ENCODE measurements at regions not wholly inside any gene's neighbourhood (a gene's known extent, or its start where the extent isn't known, plus 50 kb on each side); places are given as distances from the start of the nearest gene placed in this dataset.

DNA sequence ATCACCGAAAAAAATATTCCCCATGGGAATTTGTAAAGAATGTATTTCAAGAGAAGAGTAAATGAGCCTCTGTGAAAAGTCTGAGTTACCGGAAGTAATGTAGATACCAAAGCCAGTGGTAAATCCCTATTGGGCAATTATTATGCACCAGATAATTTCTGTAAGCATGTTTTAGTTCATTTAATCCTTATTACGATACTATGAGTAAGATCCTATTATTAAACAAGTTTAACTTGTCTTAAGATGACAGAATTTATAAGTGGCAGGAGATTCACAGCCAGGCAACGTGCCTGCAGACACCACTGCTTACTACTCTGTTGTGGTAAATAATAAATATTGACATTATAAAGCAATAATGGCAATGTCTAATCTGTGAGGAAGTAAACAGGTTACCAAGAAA lies 280.8 kb upstream of the RGPD4 start:
- DNase-seq, result no peak
- no peak for TF ChIP-seq POLR2A (IDR thresholded peaks at IDR 0.05; ENCODE audit: low read length)
- TF ChIP-seq GATA1 (IDR thresholded peaks at IDR 0.05; ENCODE audit: low read depth, low read length), result no peak

DNA sequence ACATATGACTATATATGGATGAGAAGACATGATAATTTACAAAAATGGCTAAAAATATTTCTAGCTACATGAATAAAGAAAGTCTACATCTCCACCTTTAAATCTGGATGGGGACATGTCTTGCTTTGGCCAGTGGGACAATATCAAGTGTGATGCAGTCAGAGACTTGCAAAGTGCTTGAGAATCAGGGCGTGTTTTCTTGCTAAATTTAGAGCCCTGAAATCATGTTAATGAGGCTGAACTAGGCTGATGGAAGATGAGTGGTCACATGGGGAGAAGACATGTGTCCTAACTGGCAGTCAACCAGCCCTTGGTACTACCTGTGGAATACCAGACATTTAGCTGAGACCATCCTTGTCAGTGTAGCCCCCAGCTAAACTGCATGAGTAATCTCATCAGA lies 278.5 kb upstream of the RGPD4 start:
- no peak for DNase-seq
- no peak for TF ChIP-seq GATA1 (IDR thresholded peaks at IDR 0.05; ENCODE audit: low read depth, low read length)
- TF ChIP-seq POLR2A (IDR thresholded peaks at IDR 0.05; ENCODE audit: low read length), result no peak

DNA sequence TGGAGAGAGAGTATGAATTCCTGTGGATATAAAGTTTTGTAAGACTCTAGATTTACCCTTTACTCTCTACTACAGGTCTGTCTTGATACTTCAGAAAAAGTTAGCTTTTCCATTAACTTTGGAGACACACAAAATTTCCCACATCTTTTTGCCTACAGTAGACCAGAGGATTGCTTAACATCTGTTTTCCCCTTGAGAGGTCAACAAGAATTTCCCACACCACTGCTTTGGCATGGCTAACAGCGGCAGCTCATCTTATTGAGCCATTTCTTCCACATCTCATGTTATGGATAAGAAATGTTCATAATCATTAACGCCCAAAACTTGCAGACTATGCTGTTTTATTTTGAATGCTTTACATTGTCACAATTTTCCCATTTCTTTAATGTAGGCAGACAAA lies 273.6 kb upstream of the RGPD4 start:
- TF ChIP-seq POLR2A (IDR thresholded peaks at IDR 0.05; ENCODE audit: low read length) (no peak), GATA1 (IDR thresholded peaks at IDR 0.05; ENCODE audit: low read depth, low read length) (no peak)
- no peak for DNase-seq

DNA sequence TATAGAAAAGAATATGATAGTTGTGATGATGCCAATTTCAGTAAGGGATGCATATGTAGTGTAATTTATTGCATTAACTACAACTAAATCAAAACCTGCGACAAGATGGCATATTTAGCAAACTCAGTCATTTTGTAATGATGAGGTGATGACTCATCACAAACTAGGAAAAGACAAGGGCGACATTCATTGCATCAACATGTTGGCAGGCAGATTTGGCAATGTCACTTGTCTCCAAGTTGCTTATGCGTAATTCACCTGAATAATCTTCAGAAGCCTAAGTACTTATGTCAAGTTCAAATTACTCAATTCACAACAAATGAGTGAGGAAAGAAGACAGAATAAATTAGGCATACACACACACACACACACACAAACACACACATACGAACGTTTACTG lies 273.2 kb upstream of the RGPD4 start:
- no peak for TF ChIP-seq POLR2A (IDR thresholded peaks at IDR 0.05; ENCODE audit: low read length)
- no peak for TF ChIP-seq GATA1 (IDR thresholded peaks at IDR 0.05; ENCODE audit: low read depth, low read length)
- DNase-seq, result no peak

DNA sequence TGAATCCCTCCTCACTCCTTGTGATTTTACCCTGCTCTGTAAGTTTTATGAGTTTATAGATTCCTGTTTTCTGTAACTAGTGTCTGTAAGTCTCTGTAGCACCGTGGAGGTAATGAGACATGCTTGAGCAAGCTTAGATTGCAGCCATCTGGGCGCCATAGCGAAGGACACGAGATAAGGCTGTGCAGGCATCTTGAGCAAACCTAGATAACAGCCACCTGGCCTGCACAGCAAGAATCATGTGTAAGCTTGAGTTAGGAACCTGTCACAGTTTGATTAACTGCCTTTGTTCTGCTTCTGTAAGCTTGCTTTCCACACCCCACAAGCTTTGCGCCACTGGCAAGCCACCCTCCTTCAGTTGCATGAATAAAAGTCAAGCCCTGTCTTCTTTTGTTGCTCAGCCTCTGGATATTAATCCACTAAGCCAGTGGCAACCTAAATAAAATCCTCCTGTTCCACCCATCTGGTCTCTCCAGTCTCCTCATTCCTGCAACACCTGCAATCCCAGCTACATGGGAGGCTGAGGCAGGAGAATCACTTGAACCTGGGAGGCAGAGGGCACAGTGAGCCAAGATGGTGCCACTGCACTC lies 270.6 kb upstream of the RGPD4 start:
- no peak for DNase-seq
- TF ChIP-seq GATA1 (IDR thresholded peaks at IDR 0.05; ENCODE audit: low read depth, low read length), result no peak
- TF ChIP-seq POLR2A (IDR thresholded peaks at IDR 0.05; ENCODE audit: low read length), result no peak

DNA sequence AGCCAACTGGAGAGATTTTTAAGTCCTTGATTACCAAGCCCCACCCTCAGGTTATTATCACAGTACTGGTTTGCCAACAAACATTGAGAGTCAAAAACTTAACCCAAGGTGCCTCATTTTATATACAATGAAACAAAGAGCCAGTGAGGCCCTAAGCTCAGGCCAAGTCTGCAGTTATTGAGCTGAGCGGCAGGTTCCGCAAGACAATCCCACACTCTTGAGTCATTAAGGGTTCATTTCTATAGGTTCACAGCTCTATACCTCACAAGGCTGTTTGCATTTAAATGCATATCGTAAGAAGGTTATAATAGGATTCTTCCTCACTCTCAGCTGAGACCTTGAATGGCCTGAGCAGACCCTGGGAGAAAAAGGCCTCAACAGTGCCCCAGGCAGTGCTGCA lies 268.4 kb upstream of the RGPD4 start:
- TF ChIP-seq POLR2A (IDR thresholded peaks at IDR 0.05; ENCODE audit: low read length), result no peak
- no peak for TF ChIP-seq GATA1 (IDR thresholded peaks at IDR 0.05; ENCODE audit: low read depth, low read length)
- DNase-seq, result no peak

DNA sequence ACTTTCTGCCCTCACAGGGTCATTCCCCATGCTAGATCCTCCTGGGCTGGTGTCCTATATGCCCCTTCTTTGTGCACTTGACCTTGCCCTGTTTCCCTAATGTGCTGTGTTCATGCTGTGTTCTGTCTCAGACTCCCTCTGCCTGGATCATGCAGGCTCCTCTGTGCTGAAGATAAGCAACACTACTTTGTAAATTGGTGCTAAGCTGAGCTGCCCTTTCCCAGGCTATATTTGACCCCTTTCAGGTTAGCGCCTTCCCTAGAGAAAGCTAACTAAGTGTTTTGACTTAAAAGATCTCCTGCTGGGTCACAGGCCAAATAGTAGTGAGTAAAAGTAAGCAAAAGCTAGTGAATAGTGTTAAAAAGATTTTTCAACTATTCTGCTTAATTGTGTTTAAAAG lies 257.2 kb upstream of the RGPD4 start:
- no peak for TF ChIP-seq GATA1 (IDR thresholded peaks at IDR 0.05; ENCODE audit: low read depth, low read length)
- TF ChIP-seq POLR2A (IDR thresholded peaks at IDR 0.05; ENCODE audit: low read length), result no peak

DNA sequence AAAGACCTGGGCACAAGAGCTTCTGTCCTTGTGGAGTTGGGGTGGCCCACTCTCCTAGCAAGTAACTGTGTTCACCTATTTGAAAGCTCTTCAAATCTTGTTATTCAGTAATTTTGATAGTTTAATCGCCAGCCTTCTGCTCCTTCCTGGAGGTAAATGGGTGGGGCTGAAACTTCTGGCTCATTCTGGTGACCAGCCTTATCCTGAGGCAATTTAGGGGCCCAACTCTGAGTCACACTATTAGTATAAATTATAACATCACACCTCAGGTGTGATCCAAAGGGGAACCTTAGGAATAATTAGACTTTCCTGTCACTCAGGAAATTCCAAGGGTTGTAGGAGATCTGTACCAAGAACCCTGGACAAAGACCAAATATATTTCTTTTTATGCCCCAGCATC lies 255.8 kb upstream of the RGPD4 start:
- DNase-seq, result no peak

More for the DNA sequence above, 257.2 kb upstream of the RGPD4 start:
- DNase-seq, result no peak

DNA sequence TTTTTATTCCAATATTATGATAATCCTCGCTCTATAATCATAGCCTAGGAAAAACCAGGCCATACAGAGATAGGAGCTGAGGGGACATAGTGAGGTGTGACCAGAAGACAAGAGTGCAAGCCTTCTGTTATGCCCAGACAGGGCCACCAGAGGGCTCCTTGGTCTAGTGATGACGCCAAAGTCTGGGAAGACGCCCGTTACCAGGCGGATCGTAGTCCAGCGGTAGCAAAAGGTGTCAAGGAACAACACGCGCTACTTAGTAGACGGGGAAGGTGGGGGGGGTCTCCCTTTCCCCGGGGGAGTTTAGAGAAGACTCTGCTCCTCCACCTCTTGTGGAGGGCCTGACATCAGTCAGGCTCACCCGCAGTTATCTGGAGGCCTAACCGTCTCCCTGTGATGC lies 253.8 kb upstream of the RGPD4 start:
- DNase-seq, result peak in 1 of 2 experiments; percentile 1

More for the DNA sequence above, 255.8 kb upstream of the RGPD4 start:
- TF ChIP-seq POLR2A (IDR thresholded peaks at IDR 0.05; ENCODE audit: low read length) (no peak), GATA1 (IDR thresholded peaks at IDR 0.05; ENCODE audit: low read depth, low read length) (no peak)

DNA sequence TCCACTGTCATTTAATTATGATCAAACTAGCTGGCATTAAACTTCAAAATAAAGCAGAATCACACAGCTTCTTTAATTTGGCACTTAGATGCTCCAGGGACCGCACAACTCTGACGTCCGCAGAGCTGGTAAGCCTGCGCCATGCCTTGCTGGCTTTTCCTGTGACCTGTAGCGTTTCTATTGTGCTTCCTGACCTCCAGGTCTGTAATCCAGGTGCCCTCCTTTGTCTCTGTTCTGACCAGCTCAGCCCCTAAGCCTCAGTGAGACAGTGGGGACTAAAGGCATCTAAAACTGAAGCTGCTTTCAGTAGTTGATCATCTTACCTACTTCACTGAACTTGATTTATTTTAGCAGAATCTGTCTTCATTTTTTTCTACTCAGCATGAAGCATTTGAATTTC lies 249.7 kb upstream of the RGPD4 start:
- DNase-seq, result no peak
- TF ChIP-seq GATA1 (IDR thresholded peaks at IDR 0.05; ENCODE audit: low read depth, low read length) (no peak), POLR2A (IDR thresholded peaks at IDR 0.05; ENCODE audit: low read length) (no peak)

DNA sequence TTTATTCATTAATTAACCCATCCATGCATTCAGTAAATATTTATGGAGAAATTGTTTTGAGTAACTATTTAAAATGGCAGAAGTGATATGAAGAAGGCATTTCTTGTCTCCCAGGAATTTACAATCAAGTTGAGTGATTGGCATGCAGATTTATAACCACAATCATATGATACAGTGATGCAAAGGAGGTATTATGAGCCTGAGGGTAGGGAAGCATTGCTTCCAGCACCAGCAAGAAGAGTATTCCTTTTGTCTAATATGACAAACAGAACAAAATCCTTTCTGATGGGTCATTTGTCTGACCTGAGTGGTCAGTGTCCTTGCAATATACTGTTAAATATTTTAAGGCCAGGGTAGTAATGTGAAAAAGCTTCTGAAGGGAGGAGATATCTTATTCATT lies 244.2 kb upstream of the RGPD4 start:
- TF ChIP-seq GATA1 (IDR thresholded peaks at IDR 0.05; ENCODE audit: low read depth, low read length), result no peak
- no peak for TF ChIP-seq POLR2A (IDR thresholded peaks at IDR 0.05; ENCODE audit: low read length)
- no peak for DNase-seq

DNA sequence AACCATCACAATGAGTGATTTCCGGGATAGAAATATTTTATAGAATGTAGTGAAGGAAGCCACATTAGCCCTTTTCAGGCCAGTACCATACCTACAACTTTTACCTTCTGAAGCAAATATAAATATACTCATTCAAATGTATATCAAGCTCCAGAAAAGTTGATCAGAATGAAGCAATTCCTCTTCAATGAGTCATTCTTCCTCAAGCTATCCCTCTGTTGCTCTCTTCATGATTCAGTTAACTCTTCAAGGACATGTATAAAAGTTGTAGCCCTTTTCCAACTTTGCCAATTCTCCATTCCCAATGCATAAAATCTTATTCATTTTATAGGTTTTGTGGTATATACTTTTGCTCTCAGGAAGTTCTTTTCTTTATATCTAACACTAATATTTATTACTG lies 242.1 kb upstream of the RGPD4 start:
- no peak for TF ChIP-seq GATA1 (IDR thresholded peaks at IDR 0.05; ENCODE audit: low read depth, low read length)
- TF ChIP-seq POLR2A (IDR thresholded peaks at IDR 0.05; ENCODE audit: low read length), result no peak
- DNase-seq, result no peak

DNA sequence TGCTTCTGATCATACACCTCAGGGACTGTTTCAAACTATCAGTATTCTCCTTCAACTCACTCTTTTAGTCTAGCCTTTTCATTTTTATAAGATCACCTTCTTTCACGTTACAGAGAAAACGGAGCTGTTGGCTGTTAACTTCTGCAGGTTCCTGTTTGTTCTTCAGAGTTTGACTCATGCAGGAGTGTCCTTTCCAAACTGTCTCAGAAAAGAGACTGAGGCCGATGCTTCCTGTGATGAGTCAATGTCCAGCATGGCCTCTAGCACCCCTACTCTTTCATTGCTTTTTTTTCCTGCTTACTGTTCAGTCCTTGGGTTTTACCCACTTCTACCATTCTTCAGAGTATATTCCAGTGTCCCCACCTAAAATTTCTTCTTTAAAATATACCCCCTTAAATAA lies 240.8 kb upstream of the RGPD4 start:
- no peak for TF ChIP-seq POLR2A (IDR thresholded peaks at IDR 0.05; ENCODE audit: low read length)
- TF ChIP-seq GATA1 (IDR thresholded peaks at IDR 0.05; ENCODE audit: low read depth, low read length), result no peak
- DNase-seq, result no peak

DNA sequence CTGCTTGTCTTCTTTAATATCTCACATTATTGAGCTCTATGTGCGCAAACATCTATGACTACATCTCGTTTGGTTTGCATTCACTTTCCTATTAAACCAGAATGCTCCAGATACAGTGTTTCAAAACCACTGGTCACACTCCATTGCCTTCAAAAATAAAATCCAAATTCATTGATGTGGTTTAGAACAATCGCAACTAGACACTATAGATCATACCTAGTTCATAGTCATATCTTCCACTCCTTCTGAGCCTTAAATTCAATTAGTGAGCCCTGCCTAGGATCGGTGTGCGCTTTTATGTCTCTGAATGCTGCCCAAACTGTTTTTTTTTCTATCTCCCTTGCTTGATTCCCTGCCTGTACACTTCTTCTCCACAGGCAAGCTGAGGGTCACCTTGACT lies 238.5 kb upstream of the RGPD4 start:
- no peak for DNase-seq
- TF ChIP-seq GATA1 (IDR thresholded peaks at IDR 0.05; ENCODE audit: low read depth, low read length) (no peak), POLR2A (IDR thresholded peaks at IDR 0.05; ENCODE audit: low read length) (no peak)

DNA sequence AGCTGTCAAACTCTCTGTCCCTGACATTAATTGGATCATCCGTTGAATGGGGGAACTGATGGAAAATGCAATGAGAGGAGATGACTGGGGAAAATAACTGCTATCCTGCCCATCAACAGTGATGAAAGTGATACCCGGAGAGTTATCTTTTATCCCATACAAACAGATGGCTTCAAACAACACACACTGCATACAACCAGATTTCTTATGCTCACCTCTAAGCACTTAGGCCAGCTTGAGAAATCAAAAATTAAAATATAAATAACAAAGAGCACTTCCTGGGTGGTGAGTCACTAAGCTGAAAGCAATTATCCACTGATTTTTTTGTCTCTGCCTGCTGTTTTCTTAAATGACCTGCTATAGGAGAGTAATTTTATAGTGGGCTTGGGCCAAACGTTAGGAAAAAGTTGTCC lies 237.6 kb upstream of the RGPD4 start:
- TF ChIP-seq GATA1 (IDR thresholded peaks at IDR 0.05; ENCODE audit: low read depth, low read length), result no peak

More for the DNA sequence above, 237.6 kb upstream of the RGPD4 start:
- no peak for DNase-seq

All from erythroblast (primary cell).